Kidney (tissue), 13 donors: ENCODE measurements at regions not wholly inside any gene's neighbourhood (a gene's known extent, or its start where the extent isn't known, plus 50 kb on each side); places are given as distances from the start of the nearest gene placed in this dataset.

Experiments used
- DNase-seq, 5 donors: peaks; one replicate each; pipeline ENCODE4 v3.0.0-alpha.2; 2013 to 2020
- FAIRE-seq: peaks from 2 replicates; lab custom pipeline; 2012; peaks lifted over from hg19 to GRCh38; lab: Jason Lieb, UNC
- H3K27ac ChIP-seq, 2 donors: one replicate each; pipeline ENCODE4 v1.7.0; 2013; ENCODE audit warnings: low read depth in 2 of 2, low read length in 2 of 2, inconsistent platforms in 1 of 2
- H3K27me3 ChIP-seq: one replicate; pipeline ENCODE4 v1.7.1; 2013; ENCODE audit warnings: low read length, inconsistent platforms; ENCODE audit not compliant: control insufficient read depth, insufficient read depth
- H3K36me3 ChIP-seq, 3 donors: one replicate each; pipeline versions ENCODE4 v1.7.0 to v1.7.1; 2013; ENCODE audit warnings: low read length in 3 of 3, control low read depth in 1 of 3, inconsistent platforms in 1 of 3; ENCODE audit not compliant: insufficient read depth in 3 of 3, control insufficient read depth in 2 of 3
- H3K4me1 ChIP-seq, 3 donors: one replicate each; pipeline versions ENCODE4 v1.7.0 to v1.7.1; 2013; ENCODE audit warnings: low read length in 3 of 3, inconsistent platforms in 1 of 3, low read depth in 1 of 3; ENCODE audit not compliant: control insufficient read depth in 2 of 3, insufficient read depth in 2 of 3
- H3K4me3 ChIP-seq, 3 donors: one replicate each; pipeline versions ENCODE4 v1.7.0 to v1.8.1; 2013; ENCODE audit warnings: low read length in 3 of 3, control low read depth in 1 of 3, inconsistent platforms in 1 of 3
- H3K9ac ChIP-seq, 3 donors: one replicate each; pipeline versions ENCODE4 v1.7.0 to v1.7.1; 2013; ENCODE audit warnings: low read length in 3 of 3, control low read depth in 1 of 3, inconsistent platforms in 1 of 3
- H3K9me3 ChIP-seq, 3 donors: one replicate each; pipeline versions ENCODE4 v1.7.0 to v1.7.1; 2013; ENCODE audit warnings: low read length in 3 of 3, control low read depth in 1 of 3, inconsistent platforms in 1 of 3; ENCODE audit not compliant: control insufficient read depth in 2 of 3, insufficient read depth in 1 of 3
- intact Hi-C: fragments of 100-400 bp; cut with DNase I; formaldehyde crosslinking; loops from one replicate; pipeline ENCODE4 v1.11.1; 2022
- TF ChIP-seq, protein P1 (sequence below): IDR thresholded peaks from 3 replicates; pipeline ENCODE4 v1.5.1; 2012; ENCODE audit warnings: mild to moderate bottlenecking, moderate library complexity, borderline replicate concordance; ENCODE audit not compliant: insufficient read depth; ENCODE audit errors: extremely low read depth
- donor health status: control.
- donor health status: control.
- donor health status: control.
- donor health status: control.
- donor health status: control.
- donor health status: DM: yes; HTN: yes; CAD: no.
- donor health status: Normal renal cell carcinoma (clear cell type).

DNA sequence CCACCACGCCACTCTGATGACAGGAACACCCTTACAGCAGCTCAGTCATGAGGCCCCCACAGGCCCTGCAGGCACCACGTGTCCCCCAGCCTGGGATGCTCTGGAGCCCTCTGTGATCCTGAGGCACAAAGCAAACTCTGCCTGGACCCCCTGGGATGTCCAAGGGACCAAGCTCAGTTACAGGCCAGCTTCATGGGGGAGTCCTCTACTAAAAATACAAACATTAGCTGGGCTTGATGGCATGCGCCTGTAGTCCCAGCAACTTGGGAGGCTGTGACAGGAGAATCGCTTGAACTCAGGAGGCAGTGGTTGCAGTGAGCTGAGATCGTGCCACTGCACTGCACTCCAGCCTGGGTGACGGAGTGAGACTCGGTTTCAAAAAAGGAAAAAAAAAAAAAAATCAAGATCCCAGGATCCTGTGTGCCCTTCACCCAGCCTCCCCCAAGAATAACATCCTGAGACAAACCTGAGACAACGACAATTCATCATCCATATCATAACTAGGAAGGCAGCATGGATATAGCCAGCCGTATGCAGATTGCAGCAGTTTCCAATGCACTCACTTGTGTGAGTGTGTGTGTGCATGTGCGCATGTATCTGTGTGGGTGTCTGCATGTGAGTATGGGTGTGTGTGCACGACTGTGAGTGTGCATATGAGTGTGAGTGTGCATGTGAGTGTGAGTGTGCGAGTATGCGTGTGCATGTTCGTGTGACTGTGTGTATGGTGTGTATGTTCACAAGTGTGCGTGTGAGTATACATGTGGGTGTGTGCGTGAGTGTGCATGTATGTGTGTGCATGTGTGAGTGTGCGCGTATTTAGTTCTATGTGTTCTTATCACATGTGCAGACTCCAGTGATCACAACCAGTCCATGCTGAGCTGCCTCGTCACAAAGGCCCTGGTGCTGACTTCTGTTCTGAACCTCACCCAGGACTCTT, 52.1 kb downstream of the NCOR2 start:
- H3K4me3 ChIP-seq = no peak overlapping the region
- H3K4me1 ChIP-seq = peaks cover 4 to 57% (median 44%) of the 10 kb centered on the region in 3 donors
- H3K36me3 ChIP-seq = peaks cover 3 to 9% (median 5%) of the 10 kb centered on the region in 3 donors
- H3K9ac ChIP-seq = peak overlapping the region in 1 of 3 donors; percentile 85
- FAIRE-seq (no peak), DNase-seq (peak in 1 of 5 donors; percentile 64)
- intact Hi-C loops = no loop called here
- peak overlapping the region in 1 of 2 donors; percentile 99 for H3K27ac ChIP-seq
- no peaks in the 10 kb centered on the region for H3K27me3 ChIP-seq
- TF ChIP-seq, protein P1, sequence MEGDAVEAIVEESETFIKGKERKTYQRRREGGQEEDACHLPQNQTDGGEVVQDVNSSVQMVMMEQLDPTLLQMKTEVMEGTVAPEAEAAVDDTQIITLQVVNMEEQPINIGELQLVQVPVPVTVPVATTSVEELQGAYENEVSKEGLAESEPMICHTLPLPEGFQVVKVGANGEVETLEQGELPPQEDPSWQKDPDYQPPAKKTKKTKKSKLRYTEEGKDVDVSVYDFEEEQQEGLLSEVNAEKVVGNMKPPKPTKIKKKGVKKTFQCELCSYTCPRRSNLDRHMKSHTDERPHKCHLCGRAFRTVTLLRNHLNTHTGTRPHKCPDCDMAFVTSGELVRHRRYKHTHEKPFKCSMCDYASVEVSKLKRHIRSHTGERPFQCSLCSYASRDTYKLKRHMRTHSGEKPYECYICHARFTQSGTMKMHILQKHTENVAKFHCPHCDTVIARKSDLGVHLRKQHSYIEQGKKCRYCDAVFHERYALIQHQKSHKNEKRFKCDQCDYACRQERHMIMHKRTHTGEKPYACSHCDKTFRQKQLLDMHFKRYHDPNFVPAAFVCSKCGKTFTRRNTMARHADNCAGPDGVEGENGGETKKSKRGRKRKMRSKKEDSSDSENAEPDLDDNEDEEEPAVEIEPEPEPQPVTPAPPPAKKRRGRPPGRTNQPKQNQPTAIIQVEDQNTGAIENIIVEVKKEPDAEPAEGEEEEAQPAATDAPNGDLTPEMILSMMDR = no peak
- H3K9me3 ChIP-seq = no peaks in the 10 kb centered on the region

DNA sequence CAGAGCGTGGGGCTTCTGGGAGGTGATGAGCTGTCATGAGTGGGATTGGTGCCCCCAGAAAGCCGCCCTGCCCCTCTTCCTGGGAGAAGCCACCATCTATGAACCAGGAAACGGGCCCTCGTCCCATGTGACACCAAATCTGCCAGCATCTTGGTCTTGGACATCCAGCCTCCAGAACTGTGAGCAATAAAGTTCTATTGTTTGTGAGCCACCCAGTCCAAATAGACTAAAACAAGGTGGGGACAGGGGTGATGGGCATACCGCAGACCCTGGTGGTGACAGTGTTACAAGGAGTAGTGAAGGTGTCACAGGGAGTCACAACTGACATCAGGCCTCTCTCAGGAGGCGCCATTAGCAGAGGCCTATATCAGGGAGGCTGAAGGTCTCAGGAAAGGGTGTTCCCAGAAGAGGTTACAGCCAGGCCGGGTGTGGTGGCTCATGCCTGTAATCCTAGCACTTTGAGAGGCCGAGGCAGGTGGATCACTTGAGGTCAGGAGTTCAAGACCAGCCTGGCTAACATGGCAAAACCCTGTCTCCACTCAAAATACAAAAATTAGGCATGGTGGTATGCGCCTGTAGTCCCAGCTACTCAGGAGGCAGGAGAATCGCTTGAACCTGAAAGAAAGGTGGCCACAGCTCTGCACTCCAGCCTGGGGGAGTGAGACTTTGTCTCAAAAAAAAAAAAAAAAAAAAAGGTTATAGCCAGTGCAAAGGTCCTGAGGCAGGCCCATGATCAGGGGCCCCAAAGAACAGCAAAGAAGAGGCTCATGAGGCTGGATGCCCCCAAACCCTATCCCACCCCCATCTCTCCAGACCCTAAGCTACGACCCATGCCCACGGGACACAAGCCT, 53.0 kb downstream of the NCOR2 start:
- no peak overlapping the region for H3K4me3 ChIP-seq
- peaks cover 3 to 9% (median 5%) of the 10 kb centered on the region in 3 donors for H3K36me3 ChIP-seq
- FAIRE-seq (no peak), DNase-seq (no peak)
- TF ChIP-seq, protein P1 = no peak
- H3K9ac ChIP-seq = no peak overlapping the region
- H3K4me1 ChIP-seq = peaks cover 4 to 58% (median 43%) of the 10 kb centered on the region in 3 donors
- intact Hi-C loops = no loop called here
- H3K9me3 ChIP-seq = no peaks in the 10 kb centered on the region
- no peaks in the 10 kb centered on the region for H3K27me3 ChIP-seq
- no peak overlapping the region for H3K27ac ChIP-seq

DNA sequence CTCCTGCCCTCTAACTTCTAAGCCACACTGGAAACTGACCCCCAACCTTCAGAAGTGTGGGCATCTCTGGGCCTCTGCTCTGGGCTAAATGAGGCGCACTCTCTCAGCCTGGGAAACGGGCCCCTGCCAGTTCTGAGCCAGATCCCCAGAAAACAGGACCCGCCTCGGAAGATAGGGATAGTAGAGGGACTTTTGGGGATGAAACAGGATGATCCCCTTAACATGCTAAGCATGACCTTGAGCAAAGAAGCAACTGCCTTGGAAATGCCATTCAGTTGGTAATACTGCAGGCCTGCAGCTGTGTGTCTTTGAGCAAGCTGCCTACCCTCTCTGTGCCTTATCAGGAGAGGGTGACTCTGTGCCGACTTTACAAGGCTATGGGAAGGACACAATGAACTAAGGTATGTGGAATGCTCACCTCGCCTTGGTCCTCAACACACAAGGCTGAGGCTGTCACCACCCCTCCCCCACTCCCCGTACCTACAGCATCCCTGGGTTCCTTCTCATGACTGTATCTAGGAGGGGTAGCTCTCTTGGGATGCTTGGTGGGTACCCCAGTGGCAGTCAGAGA, 54.0 kb downstream of the NCOR2 start:
- TF ChIP-seq, protein P1 = no peak
- FAIRE-seq = no peak
- Histone ChIP-seq H3K4me1 (peaks cover 4 to 57% (median 41%) of the 10 kb centered on the region in 3 donors), H3K27ac (peak overlapping the region; percentile 33 to 63), H3K9ac (peak overlapping the region in 1 of 3 donors; percentile 61), H3K36me3 (peaks cover 3 to 9% (median 5%) of the 10 kb centered on the region in 3 donors), H3K4me3 (no peak overlapping the region), H3K27me3 (no peaks in the 10 kb centered on the region), H3K9me3 (no peaks in the 10 kb centered on the region)
- no peak for DNase-seq
- intact Hi-C loops = no loop called here
